ENCODE measurements at regions not wholly inside any gene's neighbourhood (a gene's known extent, or its start where the extent isn't known, plus 50 kb on each side); places are given as distances from the start of the nearest gene placed in this dataset.

GRCh38 chr4:137425281-137425680, 107.0 kb downstream of the PCDH18 start:
- TF ChIP-seq EP300 (IDR thresholded peaks at IDR 0.05) (no peak), POLR2A (IDR thresholded peaks at IDR 0.05) (no peak), CTCF (IDR thresholded peaks at IDR 0.05) (no peak), POLR2AphosphoS5 (IDR thresholded peaks at IDR 0.05) (no peak)
- H3K27ac ChIP-seq = no peak overlapping the region
- no peak overlapping the region for H3K4me3 ChIP-seq
- peaks cover 0 to 3% (median 0%) of the 10 kb centered on the region in 4 donors for H3K9me3 ChIP-seq
- DNase-seq = no peak
- no peaks in the 10 kb centered on the region for H3K4me1 ChIP-seq
- H3K27me3 ChIP-seq = no peaks in the 10 kb centered on the region
- no peaks in the 10 kb centered on the region for H3K36me3 ChIP-seq
- intact Hi-C loops (cut with DNase I) = no loop called here

- no peak overlapping the region for H3K4me3 ChIP-seq
- intact Hi-C loops (cut with DNase I) = no loop called here
Observed at GRCh38 chr4:137422666-137423065, 109.6 kb downstream of the PCDH18 start.

GRCh38 chr4:137421796-137422195, 110.5 kb downstream of the PCDH18 start:
- Histone ChIP-seq H3K27me3 (no peaks in the 10 kb centered on the region), H3K9me3 (peaks cover 0 to 3% (median 0%) of the 10 kb centered on the region in 4 donors), H3K4me1 (no peaks in the 10 kb centered on the region), H3K4me3 (no peak overlapping the region), H3K36me3 (no peaks in the 10 kb centered on the region), H3K27ac (no peak overlapping the region)
- TF ChIP-seq POLR2A (IDR thresholded peaks at IDR 0.05) (no peak), EP300 (IDR thresholded peaks at IDR 0.05) (no peak)
- WGBS, 2 donors = 86 to 89% methylated on average over 8 of the region's 8 CpGs
- DNase-seq = no peak
- intact Hi-C loops (cut with DNase I) = no loop called here

More at GRCh38 chr4:137422666-137423065, 109.6 kb downstream of the PCDH18 start:
- no peak overlapping the region for H3K27ac ChIP-seq
- H3K9me3 ChIP-seq = peaks cover 0 to 3% (median 0%) of the 10 kb centered on the region in 4 donors
- WGBS, 2 donors = 81 to 93% methylated on average over 2 of the region's 2 CpGs
- TF ChIP-seq POLR2AphosphoS5 (IDR thresholded peaks at IDR 0.05) (no peak), EP300 (IDR thresholded peaks at IDR 0.05) (no peak), CTCF (IDR thresholded peaks at IDR 0.05) (no peak), POLR2A (IDR thresholded peaks at IDR 0.05) (no peak)
- no peaks in the 10 kb centered on the region for H3K27me3 ChIP-seq
- DNase-seq = no peak
- H3K4me1 ChIP-seq = no peaks in the 10 kb centered on the region
- H3K36me3 ChIP-seq = no peaks in the 10 kb centered on the region

- no peaks in the 10 kb centered on the region for H3K36me3 ChIP-seq
- H3K9me3 ChIP-seq = peaks cover 0 to 3% (median 0%) of the 10 kb centered on the region in 4 donors
- H3K27ac ChIP-seq = no peak overlapping the region
- H3K4me1 ChIP-seq = no peaks in the 10 kb centered on the region
- H3K4me3 ChIP-seq = no peak overlapping the region
- no peaks in the 10 kb centered on the region for H3K27me3 ChIP-seq
- intact Hi-C loops (cut with DNase I) = no loop called here
- 93 to 95% methylated on average over 43 of the region's 43 CpGs for WGBS, 2 donors
- DNase-seq = no peak
- TF ChIP-seq CTCF (IDR thresholded peaks at IDR 0.05) (no peak), EP300 (IDR thresholded peaks at IDR 0.05) (no peak), POLR2A (IDR thresholded peaks at IDR 0.05) (no peak), POLR2AphosphoS5 (IDR thresholded peaks at IDR 0.05) (no peak)
Observed at GRCh38 chr4:137420901-137421396, 111.3 kb downstream of the PCDH18 start.

- TF ChIP-seq EP300 (IDR thresholded peaks at IDR 0.05) (no peak), CTCF (IDR thresholded peaks at IDR 0.05) (no peak), POLR2AphosphoS5 (IDR thresholded peaks at IDR 0.05) (no peak), POLR2A (IDR thresholded peaks at IDR 0.05) (no peak)
- 78 to 88% methylated on average over 2 of the region's 2 CpGs for WGBS, 2 donors
- no peak overlapping the region for H3K4me3 ChIP-seq
- H3K36me3 ChIP-seq = no peaks in the 10 kb centered on the region
- H3K9me3 ChIP-seq = no peaks in the 10 kb centered on the region
- intact Hi-C loops (cut with DNase I) = no loop called here
- DNase-seq = no peak
- no peaks in the 10 kb centered on the region for H3K27me3 ChIP-seq
- H3K27ac ChIP-seq = no peak overlapping the region
- H3K4me1 ChIP-seq = no peaks in the 10 kb centered on the region
Observed at GRCh38 chr4:137417676-137418075, 114.6 kb downstream of the PCDH18 start.
